ENCODE measurements at regions not wholly inside any gene's neighbourhood (a gene's known extent, or its start where the extent isn't known, plus 50 kb on each side); places are given as distances from the start of the nearest gene placed in this dataset.

DNA sequence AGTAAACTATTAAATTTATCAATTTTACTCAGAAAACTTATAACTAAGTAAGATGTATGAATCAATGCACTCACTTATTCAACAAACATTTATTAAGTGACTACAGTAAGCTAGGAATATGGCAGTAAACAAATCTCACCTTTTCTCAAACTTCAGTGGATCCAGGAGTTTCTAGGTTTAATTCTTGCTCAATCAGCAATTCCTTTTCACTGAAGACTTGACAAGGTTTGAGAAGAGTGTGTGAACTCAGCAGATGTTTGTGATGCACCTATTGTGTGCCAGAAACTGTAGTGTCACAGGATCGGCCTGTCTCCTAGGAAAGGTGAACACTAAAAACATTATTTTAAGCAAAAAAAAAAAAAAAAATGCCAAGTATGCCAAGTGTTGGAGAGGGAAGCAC is 167.8 kb downstream of the ALG10 start:
- TF ChIP-seq, protein P1, sequence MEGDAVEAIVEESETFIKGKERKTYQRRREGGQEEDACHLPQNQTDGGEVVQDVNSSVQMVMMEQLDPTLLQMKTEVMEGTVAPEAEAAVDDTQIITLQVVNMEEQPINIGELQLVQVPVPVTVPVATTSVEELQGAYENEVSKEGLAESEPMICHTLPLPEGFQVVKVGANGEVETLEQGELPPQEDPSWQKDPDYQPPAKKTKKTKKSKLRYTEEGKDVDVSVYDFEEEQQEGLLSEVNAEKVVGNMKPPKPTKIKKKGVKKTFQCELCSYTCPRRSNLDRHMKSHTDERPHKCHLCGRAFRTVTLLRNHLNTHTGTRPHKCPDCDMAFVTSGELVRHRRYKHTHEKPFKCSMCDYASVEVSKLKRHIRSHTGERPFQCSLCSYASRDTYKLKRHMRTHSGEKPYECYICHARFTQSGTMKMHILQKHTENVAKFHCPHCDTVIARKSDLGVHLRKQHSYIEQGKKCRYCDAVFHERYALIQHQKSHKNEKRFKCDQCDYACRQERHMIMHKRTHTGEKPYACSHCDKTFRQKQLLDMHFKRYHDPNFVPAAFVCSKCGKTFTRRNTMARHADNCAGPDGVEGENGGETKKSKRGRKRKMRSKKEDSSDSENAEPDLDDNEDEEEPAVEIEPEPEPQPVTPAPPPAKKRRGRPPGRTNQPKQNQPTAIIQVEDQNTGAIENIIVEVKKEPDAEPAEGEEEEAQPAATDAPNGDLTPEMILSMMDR (IDR thresholded peaks at IDR 0.05) = no peak
- TF ChIP-seq POLR2A (IDR thresholded peaks at IDR 0.05) = no peak

All from body of pancreas (tissue), 4 donors.